ENCODE measurements at regions not wholly inside any gene's neighbourhood (a gene's known extent, or its start where the extent isn't known, plus 50 kb on each side); places are given as distances from the start of the nearest gene placed in this dataset.

DNA sequence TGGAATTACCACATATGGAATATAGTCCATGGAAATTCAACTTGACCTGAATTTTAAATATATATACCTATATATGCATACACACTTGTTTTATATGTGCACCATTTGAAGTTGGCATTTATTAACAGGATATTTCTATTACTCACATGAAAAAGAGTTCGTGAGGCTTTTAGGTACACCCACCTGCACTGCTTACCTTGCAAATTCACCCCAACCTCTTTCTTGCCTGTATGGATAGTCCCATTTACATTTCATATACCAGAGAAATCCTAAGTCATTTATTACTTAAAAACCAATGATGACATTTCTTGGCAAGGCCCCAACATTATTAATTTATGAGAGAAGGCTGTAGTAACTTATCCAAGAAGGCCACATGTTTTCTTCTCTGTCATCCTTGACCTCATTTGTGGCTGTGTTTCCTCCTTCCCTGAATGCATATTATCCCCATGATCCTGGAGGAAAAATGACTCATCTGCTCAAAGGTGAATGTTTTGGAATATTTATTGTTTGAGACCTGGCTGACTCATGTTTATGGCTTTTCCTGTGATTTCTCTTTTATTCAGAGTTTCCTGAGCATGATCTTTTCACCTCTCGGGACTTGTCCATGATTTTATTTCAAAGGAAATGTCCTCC, 62.2 kb upstream of the FAM241A start:
- no peak overlapping the region for H2AK5ac ChIP-seq (ENCODE audit: low read depth, low read length)
- H3K79me1 ChIP-seq (ENCODE audit: low read depth, low read length): no peaks in the 10 kb centered on the region
- H2BK12ac ChIP-seq (ENCODE audit: low read depth, low read length): no peak overlapping the region
- H2BK120ac ChIP-seq (replicated peaks; ENCODE audit: low read depth, low read length): no peak overlapping the region
- no peak for TF ChIP-seq RFX5 (IDR thresholded peaks at IDR 0.05; ENCODE audit: borderline replicate concordance, low read depth, low read length)
- no peak for TF ChIP-seq MAFK (IDR thresholded peaks at IDR 0.05; ENCODE audit: low read depth, low read length)
- no peak for TF ChIP-seq ZNF274 (IDR thresholded peaks at IDR 0.05; ENCODE audit: borderline replicate concordance, extremely low read depth, low read length)
- no peak for TF ChIP-seq SP4 (IDR thresholded peaks at IDR 0.05; ENCODE audit: low read length)
- TF ChIP-seq SP1 (IDR thresholded peaks at IDR 0.05; ENCODE audit: low read depth, low read length): no peak
- TF ChIP-seq FOSL1 (IDR thresholded peaks at IDR 0.05; ENCODE audit: insufficient read depth, low read depth, low read length): no peak
- no peak for TF ChIP-seq SRF (IDR thresholded peaks at IDR 0.05; ENCODE audit: low read depth, low read length)
- no peak for TF ChIP-seq POU5F1 (IDR thresholded peaks at IDR 0.05; ENCODE audit: low read depth, low read length)
- TF ChIP-seq CHD2 (IDR thresholded peaks at IDR 0.05; ENCODE audit: low read length): no peak
- no peak for TF ChIP-seq KDM1A (IDR thresholded peaks at IDR 0.05; ENCODE audit: borderline replicate concordance, low read length)
- no peak overlapping the region for H2BK15ac ChIP-seq (ENCODE audit: low read length)
- no peak overlapping the region for H3K23ac ChIP-seq (ENCODE audit: insufficient read length)
- no peak overlapping the region for H2BK20ac ChIP-seq (ENCODE audit: low read length)
- POLR2A ChIA-PET (ENCODE audit: partially characterized antibody): interaction anchor here (0.8 kb wide), 1 partner anchor 158 kb away, joined by 3 read pairs; no protein-coding TSS in a partner anchor
- no peak overlapping the region for H3K4ac ChIP-seq (replicated peaks; ENCODE audit: insufficient read length, low read depth, low read length)
- H3K18ac ChIP-seq (ENCODE audit: extremely low read depth, low read length): no peak overlapping the region
- peaks cover 0 to 4% (median 0%) of the 10 kb centered on the region in 4 experiments; a peak in 1 of 7 replicates for H3K4me1 ChIP-seq (replicated peaks in 1 of 4; ENCODE audit: control insufficient read depth in 3 of 4, insufficient read depth in 4 of 4, low read length in 3 of 4)
- no peaks in the 10 kb centered on the region for H3K23me2 ChIP-seq (ENCODE audit: low read depth, low read length)
- no peak for DNase-seq (ENCODE audit: low read depth in 1 of 2, low spot score in 2 of 2)
- 83% methylated on average over 2 of the region's 2 CpGs; no CpG with 5 or more reads in 1 of the 2 experiments for WGBS, 2 experiments (ENCODE audit: extremely low coverage in 1 of 2, insufficient coverage in 1 of 2, insufficient read length in 1 of 2, insufficient replicate concordance in 2 of 2, low coverage in 1 of 2, low lambda C conversion rate in 2 of 2, missing lambda C conversion rate in 1 of 2)
- no peak overlapping the region for H2BK5ac ChIP-seq (ENCODE audit: low read depth, low read length)
- H4K20me1 ChIP-seq (replicated peaks in 1 of 2; ENCODE audit: control insufficient read depth in 1 of 2, insufficient read depth in 2 of 2, low read length in 2 of 2): no peaks in the 10 kb centered on the region
- H3K9me3 ChIP-seq (ENCODE audit: insufficient read depth in 2 of 2, low read depth in 1 of 2, low read length in 1 of 2): peaks cover 0 to 2% of the 10 kb centered on the region in 2 experiments; a peak in 1 of 4 replicates
- CTCF ChIA-PET (ENCODE audit: partially characterized antibody): interaction anchor here (1.2 kb wide), 1 partner anchor 16 kb away, joined by 4 read pairs; no protein-coding TSS in a partner anchor
- H3K27ac ChIP-seq (ENCODE audit: low read depth, low read length): no peak overlapping the region
- H3K4me3 ChIP-seq (ENCODE audit: extremely low read depth in 1 of 4, insufficient read depth in 2 of 4, low read depth in 3 of 4, low read length in 4 of 4): no peak overlapping the region
- no peak overlapping the region for H3K56ac ChIP-seq (replicated peaks; ENCODE audit: insufficient read length, low read depth, low read length)
- FAIRE-seq: no peak
- H3K14ac ChIP-seq (ENCODE audit: insufficient read length): no peak overlapping the region
- H3K27me3 ChIP-seq (replicated peaks in 1 of 4; ENCODE audit: control insufficient read depth in 3 of 4, extremely low read depth in 1 of 4, insufficient read depth in 3 of 4, low read length in 3 of 4): no peaks in the 10 kb centered on the region
- no peak overlapping the region for H2AFZ ChIP-seq (ENCODE audit: low read length)
- H4K8ac ChIP-seq (ENCODE audit: extremely low read depth, insufficient read depth, low read length): no peak overlapping the region
- H3K79me2 ChIP-seq (ENCODE audit: control insufficient read depth in 1 of 2, insufficient read depth in 2 of 2, low read length in 2 of 2): no peaks in the 10 kb centered on the region
- no peak overlapping the region for H4K5ac ChIP-seq (ENCODE audit: insufficient read length, low read depth, low read length)
- no peaks in the 10 kb centered on the region for H3K36me3 ChIP-seq (ENCODE audit: control insufficient read depth in 2 of 4, insufficient read depth in 4 of 4, low read length in 3 of 4)
- no peak overlapping the region for H3K9ac ChIP-seq (replicated peaks in 1 of 4; ENCODE audit: extremely low read depth in 1 of 4, low read depth in 3 of 4, low read length in 3 of 4)
- no peak overlapping the region for H4K91ac ChIP-seq (replicated peaks; ENCODE audit: insufficient read length, low read length)
- no peak overlapping the region for H3K4me2 ChIP-seq (ENCODE audit: insufficient read depth in 1 of 2, low read depth in 2 of 2, low read length in 2 of 2)
